ENCODE measurements at regions not wholly inside any gene's neighbourhood (a gene's known extent, or its start where the extent isn't known, plus 50 kb on each side); places are given as distances from the start of the nearest gene placed in this dataset.
"Not testable (repeated sequence)": the region's sequence is repeated elsewhere in the genome, so short reads cannot be mapped to it uniquely, and the experiment has no call there.

DNA sequence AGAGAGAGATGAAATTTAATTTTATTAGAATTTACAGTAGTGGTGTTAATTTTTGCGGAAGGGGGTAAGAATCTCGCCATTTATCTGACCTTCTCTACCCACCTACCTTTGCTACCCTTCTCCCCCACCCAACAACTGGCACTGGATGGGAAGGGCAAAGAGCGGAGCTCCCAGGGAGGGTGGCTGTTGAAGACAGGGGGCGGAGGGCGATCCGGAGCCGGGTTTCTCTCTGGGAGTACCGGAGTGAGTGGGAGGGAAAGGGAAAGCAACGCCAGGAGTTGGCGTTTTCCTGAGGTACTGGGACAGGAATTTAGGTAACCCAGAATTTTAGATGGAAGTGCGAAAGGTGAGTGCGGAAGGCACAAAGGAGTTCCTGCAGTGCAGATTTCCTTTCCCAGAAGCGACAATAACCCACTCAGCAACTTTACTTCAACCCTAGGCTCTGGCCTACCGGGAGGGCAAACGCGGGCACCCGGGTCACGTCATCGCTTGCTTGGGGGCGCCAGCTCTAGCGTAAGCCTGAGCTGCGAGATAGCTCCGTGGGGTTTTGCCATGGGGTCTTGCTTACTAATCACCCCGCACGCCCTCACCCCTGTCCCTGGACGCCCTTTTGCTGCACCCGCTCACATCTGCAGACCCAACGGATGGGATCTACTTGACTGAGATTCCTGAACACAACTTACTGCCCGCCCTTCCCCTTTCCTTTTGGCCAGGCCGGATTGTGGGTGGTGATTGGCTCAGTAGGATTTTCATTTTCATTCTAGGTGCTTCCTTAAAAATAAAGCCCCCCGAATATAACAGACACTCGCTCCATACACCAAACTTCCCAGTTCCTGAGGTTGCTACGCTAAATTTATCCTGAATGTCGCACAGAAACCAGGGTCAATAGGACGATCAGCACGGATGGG, 413.0 kb upstream of the ESRRG start:
- TF ChIP-seq, protein P1, sequence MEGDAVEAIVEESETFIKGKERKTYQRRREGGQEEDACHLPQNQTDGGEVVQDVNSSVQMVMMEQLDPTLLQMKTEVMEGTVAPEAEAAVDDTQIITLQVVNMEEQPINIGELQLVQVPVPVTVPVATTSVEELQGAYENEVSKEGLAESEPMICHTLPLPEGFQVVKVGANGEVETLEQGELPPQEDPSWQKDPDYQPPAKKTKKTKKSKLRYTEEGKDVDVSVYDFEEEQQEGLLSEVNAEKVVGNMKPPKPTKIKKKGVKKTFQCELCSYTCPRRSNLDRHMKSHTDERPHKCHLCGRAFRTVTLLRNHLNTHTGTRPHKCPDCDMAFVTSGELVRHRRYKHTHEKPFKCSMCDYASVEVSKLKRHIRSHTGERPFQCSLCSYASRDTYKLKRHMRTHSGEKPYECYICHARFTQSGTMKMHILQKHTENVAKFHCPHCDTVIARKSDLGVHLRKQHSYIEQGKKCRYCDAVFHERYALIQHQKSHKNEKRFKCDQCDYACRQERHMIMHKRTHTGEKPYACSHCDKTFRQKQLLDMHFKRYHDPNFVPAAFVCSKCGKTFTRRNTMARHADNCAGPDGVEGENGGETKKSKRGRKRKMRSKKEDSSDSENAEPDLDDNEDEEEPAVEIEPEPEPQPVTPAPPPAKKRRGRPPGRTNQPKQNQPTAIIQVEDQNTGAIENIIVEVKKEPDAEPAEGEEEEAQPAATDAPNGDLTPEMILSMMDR (IDR thresholded peaks at IDR 0.05; ENCODE audit: borderline replicate concordance, control extremely low read depth, extremely low read depth, insufficient read depth, missing control alignments) = no peak
- in situ Hi-C loops (cut with MboI; ENCODE audit: low sequenced_read_pairs, unreplicated experiment) = no loop called here
- peak; percentile 16 for DNase-seq (ENCODE audit: low spot score)

DNA sequence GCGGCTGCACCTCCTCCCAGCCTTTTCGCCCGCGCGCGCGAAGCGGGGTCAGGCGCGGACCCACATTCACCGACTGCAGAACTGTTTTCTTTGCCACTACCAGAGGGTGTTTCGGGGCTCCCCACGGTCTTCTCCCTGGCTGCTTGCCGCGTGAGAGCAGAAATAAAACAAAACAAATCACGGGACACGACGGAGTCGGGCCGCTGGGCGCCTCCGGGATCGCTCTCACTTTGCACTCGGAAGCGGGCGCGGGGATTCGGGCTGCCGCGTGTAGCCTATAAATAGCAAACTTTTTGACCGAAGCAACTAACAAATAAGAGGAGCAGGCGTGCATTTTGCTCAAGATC, 412.3 kb upstream of the ESRRG start:
- peak; percentile 30 for DNase-seq (ENCODE audit: low spot score)
- TF ChIP-seq, protein P1 (IDR thresholded peaks at IDR 0.05; ENCODE audit: borderline replicate concordance, control extremely low read depth, extremely low read depth, insufficient read depth, missing control alignments) = no peak
- in situ Hi-C loops (cut with MboI; ENCODE audit: low sequenced_read_pairs, unreplicated experiment) = no loop called here

DNA sequence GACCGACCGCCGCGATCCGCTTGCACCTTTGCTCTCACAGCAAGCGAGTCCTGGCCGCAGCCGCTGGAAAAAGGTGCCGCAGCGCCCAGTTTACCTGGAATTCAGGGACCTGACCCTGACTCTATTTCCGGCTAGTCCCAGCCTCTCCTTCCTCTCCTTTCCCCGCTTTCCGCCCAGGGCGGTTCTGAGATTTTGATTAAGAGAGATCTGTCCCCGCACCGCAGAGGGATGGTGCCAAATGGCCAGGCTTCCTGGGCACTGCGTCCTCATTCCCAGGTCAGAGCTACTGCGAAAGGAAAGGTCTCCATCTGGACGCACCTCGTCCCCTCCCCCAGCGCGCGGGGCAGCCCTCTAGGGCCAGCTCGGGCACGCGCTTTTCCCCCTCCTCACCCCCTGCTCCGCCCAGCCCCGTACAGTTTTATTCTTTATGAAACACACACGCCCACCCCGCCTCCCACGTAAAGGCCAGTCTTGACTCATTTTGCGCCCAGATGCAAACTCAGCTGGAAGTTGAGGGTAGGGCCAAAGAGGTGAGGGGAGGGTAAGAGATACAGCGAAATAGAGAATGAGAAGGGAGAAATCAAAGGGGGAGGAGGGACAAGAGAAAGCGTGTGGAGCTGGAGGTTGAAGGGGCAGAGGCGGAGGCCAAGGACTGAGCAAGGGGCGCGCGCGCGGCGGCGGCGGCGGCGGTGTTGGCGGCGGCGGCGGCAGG, 411.8 kb upstream of the ESRRG start:
- in situ Hi-C loops (cut with MboI; ENCODE audit: low sequenced_read_pairs, unreplicated experiment) = no loop called here
- TF ChIP-seq, protein P1 (IDR thresholded peaks at IDR 0.05; ENCODE audit: borderline replicate concordance, control extremely low read depth, extremely low read depth, insufficient read depth, missing control alignments) = no peak
- peak; percentile 41 for DNase-seq (ENCODE audit: low spot score)

DNA sequence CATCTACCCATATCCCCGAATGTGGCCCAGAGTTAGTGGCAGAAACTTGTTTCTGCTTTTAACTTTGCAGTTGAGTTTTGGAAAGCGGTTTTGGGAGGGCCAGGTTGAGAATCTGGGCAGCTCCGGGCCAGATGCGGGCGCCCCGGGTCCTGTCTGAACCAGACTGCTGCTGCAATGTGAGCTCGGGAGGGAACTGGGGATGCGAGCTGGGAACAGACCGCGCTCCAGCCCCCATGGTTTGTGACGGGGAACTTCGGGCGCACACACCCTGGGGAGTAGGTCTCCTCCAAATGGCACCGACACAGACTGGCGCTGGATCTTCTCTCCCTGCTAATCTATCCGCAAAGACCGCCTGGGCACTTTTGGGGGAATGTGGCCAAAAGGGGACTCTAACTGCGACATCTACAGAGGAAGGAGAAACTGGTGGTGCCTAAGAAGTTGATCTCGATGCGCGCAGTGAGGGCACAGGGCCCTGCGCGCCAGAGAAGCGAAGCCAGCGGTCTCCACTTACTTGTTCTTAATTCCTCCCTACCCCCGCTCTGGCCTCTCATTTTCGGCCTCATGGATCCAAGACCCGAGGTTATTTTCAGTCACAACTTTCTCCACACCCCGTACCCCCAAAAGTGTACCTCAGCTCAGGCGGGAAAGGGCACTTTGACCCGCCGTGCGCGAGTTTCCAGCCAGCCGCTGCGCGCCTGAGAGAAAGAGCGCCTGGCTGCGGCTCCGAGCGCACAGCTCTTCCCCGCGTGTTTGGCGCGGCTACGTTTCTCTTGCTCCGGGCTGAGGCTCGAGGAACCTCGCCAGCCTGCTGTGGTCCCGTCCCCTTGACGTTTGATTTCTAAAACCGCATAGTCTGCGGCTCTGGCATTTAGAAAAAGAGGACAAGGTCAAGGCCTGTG, 411.0 kb upstream of the ESRRG start:
- DNase-seq (ENCODE audit: low spot score) = peak; percentile 19
- in situ Hi-C loops (cut with MboI; ENCODE audit: low sequenced_read_pairs, unreplicated experiment) = no loop called here
- TF ChIP-seq, protein P1 (IDR thresholded peaks at IDR 0.05; ENCODE audit: borderline replicate concordance, control extremely low read depth, extremely low read depth, insufficient read depth, missing control alignments) = no peak

DNA sequence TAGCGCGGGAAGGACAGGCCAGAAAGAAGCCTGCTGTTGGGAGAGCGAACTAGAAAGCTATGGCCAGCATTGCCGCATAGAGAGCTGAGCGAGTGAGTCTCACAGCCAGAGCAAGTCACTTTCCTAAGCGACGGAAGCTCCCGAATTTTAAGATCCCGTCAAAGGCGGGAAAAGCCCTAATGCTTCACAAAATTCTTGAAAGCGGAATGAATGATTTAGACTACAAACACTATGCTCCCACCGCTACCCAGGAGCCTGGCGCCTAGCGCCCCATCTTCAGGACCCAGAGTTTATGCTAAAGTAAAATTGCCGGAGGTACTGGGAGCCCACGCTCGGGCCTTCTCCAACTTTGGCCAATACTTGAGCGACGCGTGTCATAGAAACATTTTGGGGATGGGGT, 409.9 kb upstream of the ESRRG start:
- in situ Hi-C loops (cut with MboI; ENCODE audit: low sequenced_read_pairs, unreplicated experiment) = no loop called here
- DNase-seq (ENCODE audit: low spot score) = no peak
- TF ChIP-seq, protein P1 (IDR thresholded peaks at IDR 0.05; ENCODE audit: borderline replicate concordance, control extremely low read depth, extremely low read depth, insufficient read depth, missing control alignments) = no peak

DNA sequence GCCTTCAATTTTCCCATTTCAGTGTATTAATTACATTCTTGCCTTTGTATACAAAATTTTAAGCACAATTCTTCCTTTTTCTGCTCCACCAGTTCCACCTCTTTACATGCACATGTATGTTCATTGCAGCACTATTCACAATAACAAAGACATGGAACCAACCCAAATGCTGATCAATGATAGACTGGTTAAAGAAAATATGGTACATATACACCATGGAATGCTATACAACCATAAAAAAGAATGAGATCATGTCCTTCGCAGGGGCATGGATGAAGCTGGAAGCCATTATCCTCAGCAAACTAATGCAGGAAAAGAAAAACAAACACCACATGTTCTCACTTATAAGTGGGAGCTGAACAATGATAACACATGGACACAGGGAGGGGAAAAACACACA, 400.1 kb upstream of the ESRRG start:
- DNase-seq (ENCODE audit: low spot score); in situ Hi-C loops (cut with MboI; ENCODE audit: low sequenced_read_pairs, unreplicated experiment): not testable (repeated sequence)
